ENCODE measurements at regions not wholly inside any gene's neighbourhood (a gene's known extent, or its start where the extent isn't known, plus 50 kb on each side); places are given as distances from the start of the nearest gene placed in this dataset.

GRCh38 chr2:226366920-226367319, 432.7 kb downstream of the IRS1 start:
- peak; percentile 86 for DNase-seq

- DNase-seq, result no peak
Observed at GRCh38 chr2:226364217-226364616, 435.4 kb downstream of the IRS1 start.

- no peak for DNase-seq
Observed at GRCh38 chr2:226362980-226363379, 436.6 kb downstream of the IRS1 start.

GRCh38 chr2:226360658-226361057, 439.0 kb downstream of the IRS1 start:
- peak; percentile 13 for DNase-seq

GRCh38 chr2:226358688-226359087, 440.9 kb downstream of the IRS1 start:
- no peak for DNase-seq

- DNase-seq, result peak; percentile 35
Observed at GRCh38 chr2:226357816-226358215, 441.8 kb downstream of the IRS1 start.

GRCh38 chr2:226355600-226355999, 444.0 kb downstream of the IRS1 start:
- no peak for DNase-seq

GRCh38 chr2:226354434-226354833, 445.2 kb downstream of the IRS1 start:
- peak; percentile 70 for DNase-seq

GRCh38 chr2:226352941-226353560, 446.6 kb downstream of the IRS1 start:
- DNase-seq, result peak; percentile 7

- DNase-seq, result no peak
Observed at GRCh38 chr2:226351711-226352110, 447.9 kb downstream of the IRS1 start.

- no peak for DNase-seq
Observed at GRCh38 chr2:226339616-226340015, 460.0 kb downstream of the IRS1 start.

- DNase-seq, result no peak
Observed at GRCh38 chr2:226338825-226339224, 460.8 kb downstream of the IRS1 start.

- DNase-seq, result peak; percentile 63
Observed at GRCh38 chr2:226337941-226338600, 461.5 kb downstream of the IRS1 start.

- no peak for DNase-seq
Observed at GRCh38 chr2:226336283-226336682, 463.3 kb downstream of the IRS1 start.

- DNase-seq, result no peak
Observed at GRCh38 chr2:226334981-226335720, 464.5 kb downstream of the IRS1 start.

- DNase-seq, result peak; percentile 12
Observed at GRCh38 chr2:226333388-226333787, 466.2 kb downstream of the IRS1 start.

GRCh38 chr2:226330206-226330605, 469.4 kb downstream of the IRS1 start:
- no peak for DNase-seq

GRCh38 chr2:226329180-226329579, 470.4 kb downstream of the IRS1 start:
- DNase-seq, result no peak

- DNase-seq, result no peak
Observed at GRCh38 chr2:226327830-226328229, 471.8 kb downstream of the IRS1 start.

- DNase-seq, result no peak
Observed at GRCh38 chr2:226325526-226325925, 474.1 kb downstream of the IRS1 start.

- DNase-seq, result no peak
Observed at GRCh38 chr2:226320076-226320948, 479.3 kb downstream of the IRS1 start.

- no peak for DNase-seq
Observed at GRCh38 chr2:226317970-226318369, 481.6 kb downstream of the IRS1 start.

GRCh38 chr2:226313060-226313459, 486.6 kb downstream of the IRS1 start:
- DNase-seq, result no peak
